Right atrium auricular region (tissue), 2 donors: ENCODE measurements at regions not wholly inside any gene's neighbourhood (a gene's known extent, or its start where the extent isn't known, plus 50 kb on each side); places are given as distances from the start of the nearest gene placed in this dataset.

Source experiments
- DNase-seq: peaks from one replicate; pipeline ENCODE4 v3.0.0-alpha.2; 2019; ENCODE audit warnings: low spot score
- H3K27ac ChIP-seq, 2 donors: fragments of 200-600 bp; sonication (generic); 1 replicate in 1 of 2; 2 replicates in 1 of 2; pipeline ENCODE4 v1.5.1; 2016 to 2019
- H3K27me3 ChIP-seq, 2 donors: fragments of 200-600 bp; sonication (generic); one replicate each; pipeline versions ENCODE4 v1.5.1 to v1.6.0; 2017 to 2019
- H3K36me3 ChIP-seq: fragments of 200-600 bp; sonication (generic); one replicate; pipeline ENCODE4 v1.5.1; 2016
- H3K4me1 ChIP-seq, 2 donors: fragments of 200-600 bp; sonication (generic); one replicate each; pipeline versions ENCODE4 v1.5.1 to v1.6.0; 2017 to 2019
- H3K4me3 ChIP-seq, 2 donors: fragments of 200-600 bp; sonication (generic); 1 replicate in 1 of 2; 2 replicates in 1 of 2; pipeline ENCODE4 v1.5.1; 2017 to 2019; ENCODE audit warnings: mild to moderate bottlenecking in 1 of 2, moderate library complexity in 1 of 2
- H3K9me3 ChIP-seq, 2 donors: fragments of 200-600 bp; sonication (generic); one replicate each; pipeline ENCODE4 v1.5.1; 2019
- CTCF ChIP-seq, 2 donors: fragments of 200-600 bp; sonication (generic); IDR thresholded peaks; one replicate each; pipeline ENCODE4 v1.5.1; 2019; ENCODE audit warnings: antibody characterized with exemption in 2 of 2

GRCh38 chr14:98608071-98609060, 663.6 kb downstream of the BCL11B start:
- TF ChIP-seq CTCF (IDR thresholded peaks at IDR 0.05), result no peak
- H3K27ac ChIP-seq, result no peak overlapping the region
- no peak overlapping the region for H3K4me3 ChIP-seq
- no peak for DNase-seq
- H3K36me3 ChIP-seq, result no peaks in the 10 kb centered on the region
- H3K9me3 ChIP-seq, result no peaks in the 10 kb centered on the region
- H3K27me3 ChIP-seq, result no peaks in the 10 kb centered on the region
- H3K4me1 ChIP-seq, result no peaks in the 10 kb centered on the region

- no peak for TF ChIP-seq CTCF (IDR thresholded peaks at IDR 0.05)
- Histone ChIP-seq H3K27me3 (no peaks in the 10 kb centered on the region), H3K36me3 (no peaks in the 10 kb centered on the region), H3K4me3 (no peak overlapping the region), H3K27ac (no peak overlapping the region), H3K4me1 (no peaks in the 10 kb centered on the region), H3K9me3 (peaks cover 0 to 3% of the 10 kb centered on the region in 2 donors)
- DNase-seq, result no peak
Observed at GRCh38 chr14:98612434-98613200, 659.4 kb downstream of the BCL11B start.

- Histone ChIP-seq H3K27me3 (no peaks in the 10 kb centered on the region), H3K9me3 (peaks cover 0 to 10% of the 10 kb centered on the region in 2 donors), H3K4me3 (no peak overlapping the region), H3K4me1 (no peaks in the 10 kb centered on the region), H3K36me3 (no peaks in the 10 kb centered on the region), H3K27ac (no peak overlapping the region)
- TF ChIP-seq CTCF (IDR thresholded peaks at IDR 0.05), result no peak
- no peak for DNase-seq
Observed at GRCh38 chr14:98614741-98615140, 657.3 kb downstream of the BCL11B start.

- Histone ChIP-seq H3K4me1 (no peaks in the 10 kb centered on the region), H3K27ac (no peak overlapping the region), H3K9me3 (peaks cover 0 to 13% of the 10 kb centered on the region in 2 donors), H3K27me3 (no peaks in the 10 kb centered on the region), H3K4me3 (no peak overlapping the region), H3K36me3 (no peaks in the 10 kb centered on the region)
- DNase-seq, result no peak
- TF ChIP-seq CTCF (IDR thresholded peaks at IDR 0.05), result no peak
Observed at GRCh38 chr14:98622208-98623051, 649.6 kb downstream of the BCL11B start.

GRCh38 chr14:98623788-98624415, 648.1 kb downstream of the BCL11B start:
- Histone ChIP-seq H3K9me3 (peaks cover 0 to 20% of the 10 kb centered on the region in 2 donors), H3K36me3 (no peaks in the 10 kb centered on the region), H3K27ac (no peak overlapping the region), H3K4me3 (no peak overlapping the region), H3K4me1 (no peaks in the 10 kb centered on the region), H3K27me3 (no peaks in the 10 kb centered on the region)
- no peak for DNase-seq
- no peak for TF ChIP-seq CTCF (IDR thresholded peaks at IDR 0.05)
